Osteoblast (primary cell): ENCODE measurements at regions not wholly inside any gene's neighbourhood (a gene's known extent, or its start where the extent isn't known, plus 50 kb on each side); places are given as distances from the start of the nearest gene placed in this dataset.

Experiments
- DNase-seq: peaks from one replicate; pipeline ENCODE4 v3.0.0; 2011; ENCODE audit warnings: low spot score, mixed read lengths; ENCODE audit not compliant: insufficient read length; ENCODE audit errors: missing footprints
- H2AFZ ChIP-seq: 2 replicates; pipeline ENCODE4 v1.6.0; 2011; ENCODE audit warnings: mild to moderate bottlenecking, low read length
- H3K27ac ChIP-seq: 2 replicates; pipeline ENCODE4 v1.5.1; 2011; ENCODE audit warnings: mild to moderate bottlenecking, low read depth, low read length, moderate library complexity
- H3K27me3 ChIP-seq: 2 replicates; pipeline ENCODE4 v1.6.0; 2012; ENCODE audit warnings: mild to moderate bottlenecking, control low read depth, inconsistent platforms, low read length, moderate library complexity; ENCODE audit not compliant: insufficient read depth
- H3K36me3 ChIP-seq: 2 replicates; pipeline ENCODE4 v1.5.1; 2011; ENCODE audit warnings: mild to moderate bottlenecking, low read length, control low read depth, moderate library complexity; ENCODE audit not compliant: insufficient read depth
- H3K4me1 ChIP-seq: 2 replicates; pipeline ENCODE4 v1.5.1; 2011; ENCODE audit warnings: mild to moderate bottlenecking, low read length, control low read depth, moderate library complexity; ENCODE audit not compliant: insufficient read depth
- H3K4me2 ChIP-seq: 2 replicates; pipeline ENCODE4 v1.6.0; 2011; ENCODE audit warnings: mild to moderate bottlenecking, low read length; ENCODE audit not compliant: insufficient read depth
- H3K4me3 ChIP-seq: fragments of 200-600 bp; sonication (generic); 3 replicates; pipeline ENCODE4 v1.5.1; 2012; ENCODE audit warnings: mild to moderate bottlenecking, low read length, inconsistent platforms; ENCODE audit not compliant: insufficient read depth
- H3K79me2 ChIP-seq: 2 replicates; pipeline ENCODE4 v1.6.0; 2012; ENCODE audit warnings: mild to moderate bottlenecking, low read length, control low read depth, inconsistent platforms; ENCODE audit not compliant: insufficient read depth
- H3K9me3 ChIP-seq: 2 replicates; pipeline ENCODE4 v1.5.1; 2011; ENCODE audit warnings: low read depth, low read length, control low read depth
- H4K20me1 ChIP-seq: 2 replicates; pipeline ENCODE4 v1.6.0; 2012; ENCODE audit warnings: mild to moderate bottlenecking, low read length, control low read depth; ENCODE audit not compliant: insufficient read depth
- CTCF ChIP-seq: IDR thresholded peaks from 2 replicates; pipeline ENCODE4 v1.5.1; 2011; ENCODE audit warnings: mild to moderate bottlenecking, low read depth, low read length, moderate library complexity; ENCODE audit errors: extremely low read depth

- H3K27ac ChIP-seq, result peak overlapping the region; percentile 39
- DNase-seq, result peak; percentile 73
- H3K4me1 ChIP-seq, result peaks cover 25% of the 10 kb centered on the region
- TF ChIP-seq CTCF, result no peak
- H3K79me2 ChIP-seq, result no peaks in the 10 kb centered on the region
- no peaks in the 10 kb centered on the region for H3K9me3 ChIP-seq
- no peaks in the 10 kb centered on the region for H3K27me3 ChIP-seq
- H3K4me3 ChIP-seq, result peak overlapping the region; percentile 19
- peak overlapping the region; percentile 60 for H2AFZ ChIP-seq
- no peaks in the 10 kb centered on the region for H4K20me1 ChIP-seq
- peak overlapping the region; percentile 57 for H3K4me2 ChIP-seq
- H3K36me3 ChIP-seq, result no peaks in the 10 kb centered on the region
Measured at GRCh38 chr13:44132710-44133109, 240.9 kb upstream of the SERP2 start.

GRCh38 chr13:44133626-44134025 is 240.0 kb upstream of the SERP2 start:
- H2AFZ ChIP-seq, result no peak overlapping the region
- H3K9me3 ChIP-seq, result no peaks in the 10 kb centered on the region
- H3K4me1 ChIP-seq, result peaks cover 25% of the 10 kb centered on the region

GRCh38 chr13:44135566-44135965 is 238.1 kb upstream of the SERP2 start:
- no peaks in the 10 kb centered on the region for H3K27me3 ChIP-seq
- H2AFZ ChIP-seq, result peak overlapping the region; percentile 47
- no peak for DNase-seq
- H3K27ac ChIP-seq, result no peak overlapping the region
- no peak overlapping the region for H3K4me3 ChIP-seq
- H3K36me3 ChIP-seq, result no peaks in the 10 kb centered on the region
- TF ChIP-seq CTCF, result no peak
- peaks cover 25% of the 10 kb centered on the region for H3K4me1 ChIP-seq
- no peak overlapping the region for H3K4me2 ChIP-seq
- H3K9me3 ChIP-seq, result no peaks in the 10 kb centered on the region
- no peaks in the 10 kb centered on the region for H4K20me1 ChIP-seq
- H3K79me2 ChIP-seq, result no peaks in the 10 kb centered on the region

More at GRCh38 chr13:44133626-44134025, 240.0 kb upstream of the SERP2 start:
- TF ChIP-seq CTCF, result no peak
- DNase-seq, result no peak
- no peaks in the 10 kb centered on the region for H3K27me3 ChIP-seq
- no peak overlapping the region for H3K4me3 ChIP-seq
- no peak overlapping the region for H3K27ac ChIP-seq
- no peaks in the 10 kb centered on the region for H4K20me1 ChIP-seq
- H3K36me3 ChIP-seq, result no peaks in the 10 kb centered on the region
- no peaks in the 10 kb centered on the region for H3K79me2 ChIP-seq
- no peak overlapping the region for H3K4me2 ChIP-seq

- H4K20me1 ChIP-seq, result no peaks in the 10 kb centered on the region
- H3K9me3 ChIP-seq, result no peaks in the 10 kb centered on the region
- no peak overlapping the region for H3K4me3 ChIP-seq
- H3K27me3 ChIP-seq, result no peaks in the 10 kb centered on the region
- H3K27ac ChIP-seq, result no peak overlapping the region
- H3K4me1 ChIP-seq, result peaks cover 33% of the 10 kb centered on the region
- no peaks in the 10 kb centered on the region for H3K79me2 ChIP-seq
- H3K36me3 ChIP-seq, result no peaks in the 10 kb centered on the region
- TF ChIP-seq CTCF, result no peak
- peak overlapping the region; percentile 2 for H2AFZ ChIP-seq
- no peak for DNase-seq
- no peak overlapping the region for H3K4me2 ChIP-seq
Measured at GRCh38 chr13:44136696-44137268, 236.8 kb upstream of the SERP2 start.
